ENCODE measurements at regions not wholly inside any gene's neighbourhood (a gene's known extent, or its start where the extent isn't known, plus 50 kb on each side); places are given as distances from the start of the nearest gene placed in this dataset.

- TF ChIP-seq CTCF (IDR thresholded peaks at IDR 0.05) (no peak), POLR2A (IDR thresholded peaks at IDR 0.05) (no peak)
These were observed 292.7 kb downstream of the DIPK2A start for GRCh38 chr3:144264350-144264749.

Measured in lower leg skin (tissue), 3 donors.